ENCODE measurements at regions not wholly inside any gene's neighbourhood (a gene's known extent, or its start where the extent isn't known, plus 50 kb on each side); places are given as distances from the start of the nearest gene placed in this dataset.

DNA sequence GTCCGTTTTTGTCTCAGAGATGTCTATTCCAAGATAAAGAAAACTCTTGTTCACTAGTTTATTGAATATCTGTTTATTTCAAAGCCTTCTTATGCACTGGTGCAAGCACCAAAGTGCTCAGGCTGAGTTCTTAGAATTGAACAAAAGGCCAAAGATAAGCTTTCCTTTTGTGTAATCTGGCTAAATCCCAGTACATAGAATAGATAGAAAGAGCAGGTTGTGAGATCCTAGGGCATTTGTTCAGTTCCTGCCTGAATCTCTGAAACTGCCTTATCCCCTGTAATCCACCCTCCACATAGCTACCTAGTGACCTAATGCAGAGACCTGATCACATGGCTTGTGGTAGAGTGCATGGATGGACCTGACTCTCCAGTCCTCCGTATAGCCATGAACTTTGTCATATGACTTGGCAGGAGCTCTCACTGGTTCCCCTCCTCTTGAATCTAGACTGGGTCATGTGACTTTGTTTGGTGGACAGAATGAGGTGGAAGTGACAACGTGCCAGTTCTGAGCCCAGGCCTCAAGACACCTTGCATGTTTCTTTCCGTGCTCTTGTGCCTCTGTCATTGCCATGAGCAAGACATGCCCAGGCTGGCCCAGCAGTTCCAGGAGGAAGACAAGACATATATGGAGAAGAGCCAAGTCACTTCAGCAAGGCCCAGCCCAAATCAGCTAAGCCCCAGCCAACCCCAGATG lies 139.3 kb upstream of the SHB start:
- TF ChIP-seq CTCF (IDR thresholded peaks at IDR 0.05), result no peak
- TF ChIP-seq POLR2A (IDR thresholded peaks at IDR 0.05; ENCODE audit: low read depth), result no peak
- no peak for TF ChIP-seq POLR2AphosphoS5 (IDR thresholded peaks at IDR 0.05)
- TF ChIP-seq EP300 (IDR thresholded peaks at IDR 0.05), result no peak
